HG02678 (cell line): ENCODE measurements at regions not wholly inside any gene's neighbourhood (a gene's known extent, or its start where the extent isn't known, plus 50 kb on each side); places are given as distances from the start of the nearest gene placed in this dataset.
"Not testable (repeated sequence)": the region's sequence is repeated elsewhere in the genome, so short reads cannot be mapped to it uniquely, and the experiment has no call there.

Source experiments
- ATAC-seq: cut with Tn5 transposase; IDR thresholded peaks from one replicate; pipeline ENCODE4 v1.9.1; 2021; ENCODE audit warnings: mild to moderate bottlenecking, moderate library complexity; ENCODE audit not compliant: unreplicated experiment

GRCh38 chr6:26720663-26721218, 61.2 kb upstream of the ZNF322 start:
- ATAC-seq = not testable (repeated sequence)

GRCh38 chr6:26730019-26730766, 70.6 kb upstream of the ZNF322 start:
- ATAC-seq = not testable (repeated sequence)

- ATAC-seq = not testable (repeated sequence)
Measured at GRCh38 chr6:26734776-26735472, 75.4 kb upstream of the ZNF322 start.

- no peak for ATAC-seq
Measured at GRCh38 chr6:26739811-26740210, 80.3 kb upstream of the ZNF322 start.

- ATAC-seq = no peak
Measured at GRCh38 chr6:26743157-26743821, 83.7 kb upstream of the ZNF322 start.

- no peak for ATAC-seq
Measured at GRCh38 chr6:26743941-26744699, 84.6 kb upstream of the ZNF322 start.

GRCh38 chr6:26744837-26745282, 85.3 kb upstream of the ZNF322 start:
- not testable (repeated sequence) for ATAC-seq

GRCh38 chr6:26745964-26746363, 86.4 kb upstream of the ZNF322 start:
- not testable (repeated sequence) for ATAC-seq

GRCh38 chr6:26749126-26749758, 89.7 kb upstream of the ZNF322 start:
- ATAC-seq = not testable (repeated sequence)

GRCh38 chr6:26749759-26750126, 90.2 kb upstream of the ZNF322 start:
- not testable (repeated sequence) for ATAC-seq

GRCh38 chr6:26754212-26754611, 94.7 kb upstream of the ZNF322 start:
- ATAC-seq = no peak

- not testable (repeated sequence) for ATAC-seq
Measured at GRCh38 chr6:26754801-26755200, 95.3 kb upstream of the ZNF322 start.

- ATAC-seq = not testable (repeated sequence)
Measured at GRCh38 chr6:26756067-26756805, 96.7 kb upstream of the ZNF322 start.

GRCh38 chr6:26766203-26766902, 106.8 kb upstream of the ZNF322 start:
- ATAC-seq = not testable (repeated sequence)

- not testable (repeated sequence) for ATAC-seq
Measured at GRCh38 chr6:26770941-26771666, 111.6 kb upstream of the ZNF322 start.

- not testable (repeated sequence) for ATAC-seq
Measured at GRCh38 chr6:26773414-26773813, 113.9 kb upstream of the ZNF322 start.

- not testable (repeated sequence) for ATAC-seq
Measured at GRCh38 chr6:26780563-26780962, 121.0 kb upstream of the ZNF322 start.
